Parathyroid adenoma (tissue), 2 donors: ENCODE measurements at regions not wholly inside any gene's neighbourhood (a gene's known extent, or its start where the extent isn't known, plus 50 kb on each side); places are given as distances from the start of the nearest gene placed in this dataset.
"Not testable (repeated sequence)": the region's sequence is repeated elsewhere in the genome, so short reads cannot be mapped to it uniquely, and the experiment has no call there.

ENCODE experiments used
- H2AFZ ChIP-seq: fragments of 300-600 bp; sonication (generic); one replicate; pipeline ENCODE4 v1.7.0; 2017; ENCODE audit warnings: antibody characterized with exemption, mild to moderate bottlenecking
- H3K27ac ChIP-seq: fragments of 300-600 bp; sonication (generic); one replicate; pipeline ENCODE4 v1.7.0; 2017
- H3K27me3 ChIP-seq: fragments of 300-600 bp; sonication (generic); one replicate; pipeline ENCODE4 v1.7.0; 2017; ENCODE audit warnings: low read length; ENCODE audit not compliant: control insufficient read depth, insufficient read depth
- H3K36me3 ChIP-seq: fragments of 300-600 bp; sonication (generic); one replicate; pipeline ENCODE4 v1.7.0; 2017; ENCODE audit warnings: low read length; ENCODE audit not compliant: control insufficient read depth, insufficient read depth
- H3K4me1 ChIP-seq: fragments of 300-600 bp; sonication (generic); one replicate; pipeline ENCODE4 v1.7.0; 2017; ENCODE audit warnings: control low read depth
- H3K4me2 ChIP-seq: fragments of 300-600 bp; sonication (generic); one replicate; pipeline ENCODE4 v1.7.0; 2017; ENCODE audit warnings: low read length
- H3K4me3 ChIP-seq: fragments of 300-600 bp; sonication (generic); one replicate; pipeline ENCODE4 v1.7.0; 2017; ENCODE audit warnings: low read depth, low read length
- H3K79me2 ChIP-seq: fragments of 300-600 bp; sonication (generic); one replicate; pipeline ENCODE4 v1.7.0; 2017; ENCODE audit warnings: control low read depth
- H3K9ac ChIP-seq: fragments of 300-600 bp; sonication (generic); one replicate; pipeline ENCODE4 v1.7.0; 2017; ENCODE audit warnings: mild to moderate bottlenecking
- H3K9me3 ChIP-seq: fragments of 300-600 bp; sonication (generic); one replicate; pipeline ENCODE4 v1.7.0; 2017; ENCODE audit warnings: low read length; ENCODE audit not compliant: control insufficient read depth
- CTCF ChIP-seq: fragments of 300-600 bp; sonication (generic); IDR thresholded peaks from one replicate; pipeline ENCODE4 v1.7.0; 2017; ENCODE audit warnings: antibody characterized with exemption, mild to moderate bottlenecking
- donor health status: primary hyperparathyroidism.

- not testable (repeated sequence) for H2AFZ ChIP-seq, H3K9ac ChIP-seq, H3K4me3 ChIP-seq, H3K27me3 ChIP-seq, H3K27ac ChIP-seq, H3K9me3 ChIP-seq, H3K36me3 ChIP-seq, H3K4me2 ChIP-seq, H3K79me2 ChIP-seq, H3K4me1 ChIP-seq
Observed at GRCh38 chr10:109809954-109810353, 113.4 kb downstream of the XPNPEP1 start.

GRCh38 chr10:109801191-109801590 lies 122.1 kb downstream of the XPNPEP1 start:
- not testable (repeated sequence) for H2AFZ ChIP-seq, H3K4me2 ChIP-seq, H3K27me3 ChIP-seq, H3K79me2 ChIP-seq, H3K4me1 ChIP-seq, H3K36me3 ChIP-seq, H3K4me3 ChIP-seq, H3K9ac ChIP-seq, H3K27ac ChIP-seq, H3K9me3 ChIP-seq

GRCh38 chr10:109790647-109791046 lies 132.7 kb downstream of the XPNPEP1 start:
- H3K36me3 ChIP-seq: no peaks in the 10 kb centered on the region
- H3K4me3 ChIP-seq: no peak overlapping the region
- no peaks in the 10 kb centered on the region for H3K79me2 ChIP-seq
- H3K4me1 ChIP-seq: no peaks in the 10 kb centered on the region
- H3K9ac ChIP-seq: no peak overlapping the region
- H2AFZ ChIP-seq: no peak overlapping the region
- no peaks in the 10 kb centered on the region for H3K9me3 ChIP-seq
- no peak overlapping the region for H3K27ac ChIP-seq
- no peak for TF ChIP-seq CTCF
- H3K27me3 ChIP-seq: no peaks in the 10 kb centered on the region
- H3K4me2 ChIP-seq: no peak overlapping the region

- Histone ChIP-seq H3K4me3 (no peak overlapping the region), H3K79me2 (no peaks in the 10 kb centered on the region), H3K27ac (no peak overlapping the region), H3K9ac (no peak overlapping the region), H3K36me3 (no peaks in the 10 kb centered on the region), H2AFZ (no peak overlapping the region), H3K4me2 (no peak overlapping the region), H3K27me3 (no peaks in the 10 kb centered on the region), H3K4me1 (no peaks in the 10 kb centered on the region), H3K9me3 (no peaks in the 10 kb centered on the region)
- TF ChIP-seq CTCF: no peak
Observed at GRCh38 chr10:109784236-109784635, 139.1 kb downstream of the XPNPEP1 start.

GRCh38 chr10:109783286-109783685 lies 140.0 kb downstream of the XPNPEP1 start:
- no peak overlapping the region for H3K27ac ChIP-seq
- no peak for TF ChIP-seq CTCF
- H3K4me2 ChIP-seq: no peak overlapping the region
- H3K36me3 ChIP-seq: no peaks in the 10 kb centered on the region
- H3K9me3 ChIP-seq: no peaks in the 10 kb centered on the region
- H3K79me2 ChIP-seq: no peaks in the 10 kb centered on the region
- no peaks in the 10 kb centered on the region for H3K4me1 ChIP-seq
- H2AFZ ChIP-seq: no peak overlapping the region
- no peak overlapping the region for H3K9ac ChIP-seq
- H3K27me3 ChIP-seq: no peaks in the 10 kb centered on the region
- H3K4me3 ChIP-seq: no peak overlapping the region

GRCh38 chr10:109780997-109781396 lies 142.3 kb downstream of the XPNPEP1 start:
- H3K27ac ChIP-seq: no peak overlapping the region
- no peak overlapping the region for H3K4me3 ChIP-seq
- H3K9me3 ChIP-seq: no peaks in the 10 kb centered on the region
- no peaks in the 10 kb centered on the region for H3K79me2 ChIP-seq
- H3K27me3 ChIP-seq: no peaks in the 10 kb centered on the region
- no peak overlapping the region for H3K4me2 ChIP-seq
- no peak overlapping the region for H2AFZ ChIP-seq
- TF ChIP-seq CTCF: no peak
- H3K9ac ChIP-seq: no peak overlapping the region
- no peaks in the 10 kb centered on the region for H3K36me3 ChIP-seq
- H3K4me1 ChIP-seq: no peaks in the 10 kb centered on the region
